Adrenal gland (tissue), 5 donors: ENCODE measurements at regions not wholly inside any gene's neighbourhood (a gene's known extent, or its start where the extent isn't known, plus 50 kb on each side); places are given as distances from the start of the nearest gene placed in this dataset.

Experiments
- POLR2A ChIP-seq, 2 donors: fragments of 450-650 bp; IDR thresholded peaks; one replicate each; pipeline ENCODE4 v1.6.1; 2017; ENCODE audit warnings: antibody characterized with exemption in 2 of 2, mild to moderate bottlenecking in 2 of 2, moderate library complexity in 1 of 2
- TF ChIP-seq, protein P1 (sequence below), 6 experiments: fragments of 450-650 bp in 4 of 6; fragments of 200-600 bp in 2 of 6; sonication (generic) in 1 of 6; IDR thresholded peaks; 1 replicate in 5 of 6; 2 replicates in 1 of 6; pipeline versions ENCODE4 v1.5.1 to v1.8.0; 2016 to 2021; ENCODE audit warnings: antibody characterized with exemption in 6 of 6, mild to moderate bottlenecking in 2 of 6, moderate library complexity in 1 of 6
- donor health status: DM: no; HTN: no; CAD: no.

- TF ChIP-seq, protein P1, sequence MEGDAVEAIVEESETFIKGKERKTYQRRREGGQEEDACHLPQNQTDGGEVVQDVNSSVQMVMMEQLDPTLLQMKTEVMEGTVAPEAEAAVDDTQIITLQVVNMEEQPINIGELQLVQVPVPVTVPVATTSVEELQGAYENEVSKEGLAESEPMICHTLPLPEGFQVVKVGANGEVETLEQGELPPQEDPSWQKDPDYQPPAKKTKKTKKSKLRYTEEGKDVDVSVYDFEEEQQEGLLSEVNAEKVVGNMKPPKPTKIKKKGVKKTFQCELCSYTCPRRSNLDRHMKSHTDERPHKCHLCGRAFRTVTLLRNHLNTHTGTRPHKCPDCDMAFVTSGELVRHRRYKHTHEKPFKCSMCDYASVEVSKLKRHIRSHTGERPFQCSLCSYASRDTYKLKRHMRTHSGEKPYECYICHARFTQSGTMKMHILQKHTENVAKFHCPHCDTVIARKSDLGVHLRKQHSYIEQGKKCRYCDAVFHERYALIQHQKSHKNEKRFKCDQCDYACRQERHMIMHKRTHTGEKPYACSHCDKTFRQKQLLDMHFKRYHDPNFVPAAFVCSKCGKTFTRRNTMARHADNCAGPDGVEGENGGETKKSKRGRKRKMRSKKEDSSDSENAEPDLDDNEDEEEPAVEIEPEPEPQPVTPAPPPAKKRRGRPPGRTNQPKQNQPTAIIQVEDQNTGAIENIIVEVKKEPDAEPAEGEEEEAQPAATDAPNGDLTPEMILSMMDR (IDR thresholded peaks at IDR 0.05): no peak
- no peak for TF ChIP-seq POLR2A (IDR thresholded peaks at IDR 0.05)
These were observed 538.2 kb downstream of the GLUD2 start for GRCh38 chrX:121585626-121586025.
